GM19328 (cell line): ENCODE measurements at regions not wholly inside any gene's neighbourhood (a gene's known extent, or its start where the extent isn't known, plus 50 kb on each side); places are given as distances from the start of the nearest gene placed in this dataset.
"Not testable (repeated sequence)": the region's sequence is repeated elsewhere in the genome, so short reads cannot be mapped to it uniquely, and the experiment has no call there.

Experiments
- ATAC-seq: cut with Tn5 transposase; IDR thresholded peaks from one replicate; pipeline ENCODE4 v1.9.1; 2021; ENCODE audit warnings: mild to moderate bottlenecking, moderate library complexity; ENCODE audit not compliant: unreplicated experiment

- ATAC-seq: no peak
Measured at GRCh38 chr11:122023614-122024250, 92.3 kb downstream of the BLID start.

GRCh38 chr11:122022646-122023045 lies 93.4 kb downstream of the BLID start:
- no peak for ATAC-seq

- ATAC-seq: no peak
Measured at GRCh38 chr11:122020902-122021301, 95.1 kb downstream of the BLID start.

DNA sequence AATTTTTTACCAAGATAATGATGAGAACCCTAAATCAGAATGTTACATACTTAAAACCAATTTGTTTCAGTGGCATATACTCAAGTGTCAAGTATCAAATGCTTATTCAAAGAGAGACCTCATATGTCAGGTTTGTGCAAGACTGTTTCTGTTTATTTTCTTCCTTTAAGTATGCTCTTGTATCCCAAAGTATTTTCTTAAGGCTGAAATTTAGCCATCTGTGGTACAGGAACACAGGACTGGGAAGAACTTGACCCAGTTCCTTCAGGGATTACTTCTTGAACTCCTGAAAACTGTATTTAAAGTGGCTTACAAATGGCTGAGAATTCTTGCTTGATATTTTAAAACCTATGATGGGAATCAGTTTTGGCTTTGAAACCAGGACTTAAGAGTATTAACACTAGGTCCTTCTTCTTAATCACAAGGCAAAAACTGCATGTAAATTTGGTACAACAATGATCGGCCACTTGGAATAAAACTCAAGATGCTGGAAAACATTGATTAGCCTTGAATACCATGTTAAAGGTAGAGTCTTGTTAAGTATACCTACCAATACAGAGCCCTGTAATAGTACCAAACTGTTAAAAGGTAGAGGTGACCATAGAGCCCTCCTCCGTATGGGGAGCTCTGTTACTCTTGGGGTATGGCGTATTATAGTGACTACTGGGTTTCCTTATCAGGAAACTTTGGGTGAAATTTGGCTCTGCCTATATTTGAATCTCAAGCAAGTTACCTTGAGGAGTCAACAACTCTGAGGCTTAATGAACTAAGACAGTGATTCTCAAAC lies 95.9 kb downstream of the BLID start:
- ATAC-seq: no peak

GRCh38 chr11:122007601-122008071 lies 108.4 kb downstream of the BLID start:
- ATAC-seq: no peak

GRCh38 chr11:122004446-122004845 lies 111.6 kb downstream of the BLID start:
- no peak for ATAC-seq

GRCh38 chr11:122002926-122003325 lies 113.1 kb downstream of the BLID start:
- ATAC-seq: no peak

GRCh38 chr11:122002047-122002446 lies 114.0 kb downstream of the BLID start:
- no peak for ATAC-seq

GRCh38 chr11:121999651-122000050 lies 116.4 kb downstream of the BLID start:
- no peak for ATAC-seq

DNA sequence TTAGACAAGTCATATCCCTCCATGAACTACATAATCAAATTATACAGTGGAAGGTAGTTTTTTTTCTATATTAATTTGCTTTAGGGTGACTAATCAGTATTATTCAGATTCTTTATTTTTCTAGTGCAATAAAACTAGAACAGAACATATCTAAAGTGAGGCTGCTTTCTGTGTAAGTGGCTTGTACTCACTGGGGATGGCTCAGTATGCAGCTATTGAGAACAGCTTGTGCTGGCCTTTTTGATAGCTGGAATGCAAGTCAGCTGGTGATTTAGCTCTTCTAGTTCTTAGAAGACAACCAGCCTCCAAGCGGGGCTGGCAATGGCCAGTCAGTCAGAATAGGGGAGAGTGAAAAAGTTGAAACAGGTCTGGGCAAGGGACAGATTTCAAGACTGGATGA lies 119.4 kb downstream of the BLID start:
- ATAC-seq: no peak

DNA sequence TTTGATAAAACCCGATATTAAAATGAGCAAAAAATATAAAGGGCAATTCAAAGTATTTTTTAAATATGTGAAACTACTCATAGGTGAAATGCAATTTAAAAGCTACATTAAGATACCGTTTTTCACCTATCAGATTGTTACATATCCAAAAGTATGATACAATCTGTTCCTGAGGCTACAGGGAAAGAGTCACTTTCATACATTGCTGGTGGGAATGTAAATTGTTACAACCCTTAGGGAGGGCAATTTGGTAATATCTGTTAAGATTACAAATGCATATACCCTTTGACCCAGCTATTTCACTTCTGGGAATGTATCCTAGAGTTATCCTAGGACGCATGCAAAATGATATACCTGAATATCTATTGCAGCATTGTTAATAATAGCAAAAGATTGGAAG lies 132.1 kb downstream of the BLID start:
- ATAC-seq: no peak

- not testable (repeated sequence) for ATAC-seq
Measured at GRCh38 chr11:121977914-121978313, 138.1 kb downstream of the BLID start.

DNA sequence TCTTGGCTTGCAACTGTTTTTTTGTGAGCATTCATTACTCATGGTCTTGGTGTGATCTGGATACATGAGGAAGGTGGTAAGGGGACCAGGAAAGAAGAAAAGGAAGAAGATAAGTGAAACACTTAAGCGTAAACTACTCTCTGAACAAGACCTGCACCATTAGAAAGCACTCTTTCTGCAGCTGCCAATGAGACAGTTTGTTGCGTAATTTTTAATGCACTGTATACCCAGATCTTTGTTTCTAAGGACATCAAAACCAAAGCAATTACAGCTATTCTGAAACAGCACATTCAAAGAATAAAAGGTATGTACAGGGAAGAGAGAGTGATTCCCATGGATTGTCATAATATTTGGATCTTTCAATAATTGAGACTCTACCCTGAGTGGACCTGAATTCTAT lies 147.4 kb downstream of the BLID start:
- no peak for ATAC-seq

GRCh38 chr11:121967131-121967704 lies 148.8 kb downstream of the BLID start:
- ATAC-seq: no peak

DNA sequence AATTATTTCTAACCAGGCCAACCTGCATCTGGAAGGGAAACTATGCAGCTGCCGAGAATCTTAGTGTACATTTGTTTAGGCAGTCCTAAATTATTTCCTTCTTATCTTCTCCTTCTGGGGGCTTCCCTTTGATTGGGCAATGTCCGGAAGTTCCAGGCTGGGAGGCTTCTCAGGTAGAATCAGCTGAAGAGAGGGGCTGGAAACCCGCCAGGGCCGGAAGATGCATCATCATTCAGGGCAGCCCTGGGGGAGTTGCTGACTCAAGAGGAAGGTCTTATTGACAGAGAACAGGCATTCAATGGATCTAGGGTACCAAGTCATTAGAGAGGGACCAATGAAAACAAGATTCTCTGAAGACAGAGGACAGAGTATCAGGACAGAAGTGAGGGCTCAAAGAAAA lies 150.7 kb downstream of the BLID start:
- ATAC-seq: no peak

GRCh38 chr11:121964591-121964990 lies 151.4 kb downstream of the BLID start:
- no peak for ATAC-seq

GRCh38 chr11:121963846-121964245 lies 152.2 kb downstream of the BLID start:
- not testable (repeated sequence) for ATAC-seq

DNA sequence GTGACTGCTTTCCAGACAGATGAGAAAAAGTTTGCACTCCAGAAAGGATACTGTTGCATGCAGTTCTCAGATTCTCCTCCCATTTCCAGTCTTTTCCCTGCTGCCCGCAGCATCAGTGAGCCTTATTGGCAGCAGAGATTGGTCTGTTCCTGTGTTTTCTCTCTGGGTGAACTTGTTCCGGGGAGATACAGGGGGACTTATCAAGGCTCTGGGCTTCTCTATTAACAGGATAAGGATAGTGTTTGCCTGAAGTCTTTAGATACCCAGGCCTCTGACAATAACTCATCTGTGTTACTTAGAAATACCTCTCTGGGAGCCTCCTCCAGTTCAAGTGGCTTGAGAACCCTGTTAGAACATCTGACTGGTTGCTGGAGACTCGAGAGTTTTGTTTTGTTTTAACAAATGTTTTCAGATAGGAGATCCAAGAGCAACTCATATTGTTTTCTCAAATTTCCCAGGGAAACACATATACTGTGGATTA lies 154.7 kb downstream of the BLID start:
- ATAC-seq: no peak

DNA sequence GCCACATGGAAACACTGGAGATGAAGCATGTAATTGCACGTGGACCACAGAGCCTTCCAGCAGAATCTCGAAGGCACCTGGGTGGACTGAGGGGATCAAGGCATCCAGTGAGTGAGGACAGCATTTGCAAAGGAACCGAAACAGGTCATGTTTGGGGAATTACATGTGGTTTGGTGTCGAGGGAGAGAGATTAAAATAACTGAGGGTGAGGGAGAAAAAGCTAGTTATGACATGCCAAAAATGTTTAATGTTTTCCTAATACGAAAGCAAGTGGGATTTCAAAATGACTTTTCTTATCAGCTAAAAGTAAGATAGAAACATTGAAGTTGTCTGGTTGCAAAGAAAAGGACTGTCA lies 157.1 kb downstream of the BLID start:
- ATAC-seq: no peak

DNA sequence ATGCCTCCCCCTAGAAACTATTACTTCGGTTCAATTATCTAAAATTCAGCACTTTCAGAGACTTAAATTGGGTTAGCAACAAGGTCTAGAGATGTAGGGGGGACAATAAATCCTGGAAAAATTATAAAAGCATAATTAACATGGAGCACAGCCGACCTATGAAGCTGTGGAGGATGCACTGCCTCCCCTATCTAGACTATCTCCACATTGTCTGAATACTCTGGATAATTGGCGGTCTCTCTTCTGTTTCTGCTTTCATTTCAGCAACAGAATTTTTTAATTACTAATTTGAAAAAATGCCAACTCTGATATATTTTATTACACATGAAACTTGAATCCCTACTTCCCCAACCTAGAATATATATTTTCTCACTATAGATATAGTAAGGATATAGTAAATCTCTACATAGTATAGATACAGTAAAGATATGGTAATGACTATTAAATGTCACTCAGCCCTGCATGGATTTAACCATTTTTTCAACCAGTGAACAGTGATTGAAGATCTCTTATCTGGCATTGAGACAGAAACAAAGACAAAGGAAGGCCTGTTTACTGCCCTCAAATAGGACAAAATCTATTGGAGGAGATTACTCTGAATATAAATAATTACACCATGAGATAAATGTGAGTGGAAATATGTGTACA lies 157.6 kb downstream of the BLID start:
- no peak for ATAC-seq

- no peak for ATAC-seq
Measured at GRCh38 chr11:121953122-121953521, 162.9 kb downstream of the BLID start.

GRCh38 chr11:121950160-121950559 lies 165.9 kb downstream of the BLID start:
- no peak for ATAC-seq
